ENCODE measurements at regions not wholly inside any gene's neighbourhood (a gene's known extent, or its start where the extent isn't known, plus 50 kb on each side); places are given as distances from the start of the nearest gene placed in this dataset.
A peak's percentile ranks its signal among the peaks of the same experiment; 100 is the strongest.

DNA sequence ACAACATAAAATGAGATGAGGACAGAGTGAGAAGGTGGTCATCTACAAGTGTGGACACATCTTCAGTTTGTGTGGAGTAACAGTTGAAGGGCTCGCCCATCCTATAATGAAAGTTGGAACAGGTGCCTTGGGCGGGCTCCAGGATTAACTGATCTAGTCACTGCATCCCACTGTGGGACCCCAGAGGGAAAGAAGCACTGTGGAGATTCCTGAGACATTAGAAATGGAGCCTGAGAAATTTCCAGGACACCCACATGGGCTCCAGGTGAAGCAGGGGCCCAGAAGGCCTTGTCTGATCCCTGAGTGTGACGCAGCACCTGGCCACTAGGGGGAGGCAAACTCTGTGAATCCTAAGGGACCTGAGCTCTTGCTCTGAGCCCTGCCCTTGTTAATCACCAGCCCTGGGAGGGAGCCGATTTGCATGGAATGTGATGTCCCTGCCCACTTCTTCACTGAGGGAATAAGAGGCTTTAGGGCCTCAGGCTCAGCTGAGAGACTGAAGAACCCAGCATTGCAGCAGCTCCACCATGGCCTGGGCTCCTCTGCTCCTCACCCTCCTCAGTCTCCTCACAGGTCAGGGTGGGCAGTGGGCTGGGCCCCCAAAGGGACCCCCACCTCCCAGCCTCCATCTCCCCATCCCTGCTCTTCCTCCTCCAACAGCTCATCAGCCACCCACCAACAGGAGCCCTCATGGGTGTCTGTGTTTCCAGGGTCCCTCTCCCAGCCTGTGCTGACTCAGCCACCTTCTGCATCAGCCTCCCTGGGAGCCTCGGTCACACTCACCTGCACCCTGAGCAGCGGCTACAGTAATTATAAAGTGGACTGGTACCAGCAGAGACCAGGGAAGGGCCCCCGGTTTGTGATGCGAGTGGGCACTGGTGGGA lies 98.4 kb downstream of the VPREB1 start:
- ChIA-PET CTCF (interaction anchor here (0.6 to 1.1 kb wide), 6 partner anchors 105 to 726 kb away, joined by 3 to 5 read pairs (median 3); no protein-coding TSS in a partner anchor), POLR2A (ENCODE audit: low non-redundant PET) (no interaction called here)
- TF ChIP-seq, protein P1, sequence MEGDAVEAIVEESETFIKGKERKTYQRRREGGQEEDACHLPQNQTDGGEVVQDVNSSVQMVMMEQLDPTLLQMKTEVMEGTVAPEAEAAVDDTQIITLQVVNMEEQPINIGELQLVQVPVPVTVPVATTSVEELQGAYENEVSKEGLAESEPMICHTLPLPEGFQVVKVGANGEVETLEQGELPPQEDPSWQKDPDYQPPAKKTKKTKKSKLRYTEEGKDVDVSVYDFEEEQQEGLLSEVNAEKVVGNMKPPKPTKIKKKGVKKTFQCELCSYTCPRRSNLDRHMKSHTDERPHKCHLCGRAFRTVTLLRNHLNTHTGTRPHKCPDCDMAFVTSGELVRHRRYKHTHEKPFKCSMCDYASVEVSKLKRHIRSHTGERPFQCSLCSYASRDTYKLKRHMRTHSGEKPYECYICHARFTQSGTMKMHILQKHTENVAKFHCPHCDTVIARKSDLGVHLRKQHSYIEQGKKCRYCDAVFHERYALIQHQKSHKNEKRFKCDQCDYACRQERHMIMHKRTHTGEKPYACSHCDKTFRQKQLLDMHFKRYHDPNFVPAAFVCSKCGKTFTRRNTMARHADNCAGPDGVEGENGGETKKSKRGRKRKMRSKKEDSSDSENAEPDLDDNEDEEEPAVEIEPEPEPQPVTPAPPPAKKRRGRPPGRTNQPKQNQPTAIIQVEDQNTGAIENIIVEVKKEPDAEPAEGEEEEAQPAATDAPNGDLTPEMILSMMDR (conservative IDR thresholded peaks at IDR 0.05; ENCODE audit: low read depth) = peak; percentile 93
- H3K27ac ChIP-seq = no peak overlapping the region
- peak; percentile 69 for DNase-seq (ENCODE audit: low spot score)

DNA sequence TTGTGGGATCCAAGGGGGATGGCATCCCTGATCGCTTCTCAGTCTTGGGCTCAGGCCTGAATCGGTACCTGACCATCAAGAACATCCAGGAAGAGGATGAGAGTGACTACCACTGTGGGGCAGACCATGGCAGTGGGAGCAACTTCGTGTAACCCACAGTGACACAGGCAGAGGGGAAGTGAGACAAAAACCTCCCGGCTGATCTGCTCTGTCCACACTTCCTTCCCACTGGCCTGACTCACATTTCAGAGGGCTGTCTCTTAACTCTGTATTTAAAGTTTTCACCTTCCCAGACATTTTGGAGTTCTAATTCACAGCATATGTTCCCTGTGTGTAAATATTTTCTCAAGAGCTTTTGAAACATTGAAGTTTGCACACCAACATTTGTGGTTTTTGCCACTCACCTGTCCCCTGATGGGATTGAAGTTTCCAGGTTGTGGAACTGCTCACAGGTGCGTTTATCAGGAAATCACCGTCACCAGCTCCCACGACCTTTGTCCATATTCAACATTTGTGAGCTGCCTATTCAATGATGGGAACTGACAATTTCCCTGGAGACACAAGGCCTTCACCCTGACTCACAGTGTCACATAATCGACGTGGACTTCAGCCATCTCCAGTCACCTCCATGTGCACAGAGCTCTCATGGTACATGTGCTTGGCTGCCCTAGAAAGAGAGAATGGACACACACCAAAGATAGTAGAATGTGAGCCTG lies 99.2 kb downstream of the VPREB1 start:
- H3K27ac ChIP-seq = no peak overlapping the region
- TF ChIP-seq, protein P1 (conservative IDR thresholded peaks at IDR 0.05; ENCODE audit: low read depth) = no peak
- no peak for DNase-seq (ENCODE audit: low spot score)
- POLR2A ChIA-PET (ENCODE audit: low non-redundant PET) = no interaction called here
- CTCF ChIA-PET = interaction anchor here (0.6 kb wide), 2 partner anchors 87 to 409 kb away, joined by 3 read pairs; no protein-coding TSS in a partner anchor

DNA sequence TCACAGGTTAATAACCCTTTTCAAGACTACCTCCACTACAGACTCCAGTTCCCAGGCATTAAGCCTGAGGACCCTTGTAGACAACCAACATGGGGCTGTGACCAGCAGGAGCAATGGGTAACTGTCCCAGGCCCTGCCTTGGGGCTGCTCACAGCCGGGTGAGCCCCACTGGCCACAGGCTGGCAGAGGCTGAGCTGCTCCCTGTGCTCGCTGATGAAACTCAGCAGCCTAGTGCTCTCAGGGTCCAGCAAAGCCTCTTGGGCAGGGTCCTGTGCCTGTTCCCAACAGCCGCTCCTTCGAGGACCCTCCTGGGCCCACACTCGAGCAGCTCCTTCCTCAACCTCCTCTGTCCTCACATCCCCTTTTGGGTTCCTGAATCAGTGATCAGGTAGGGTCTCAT lies 99.8 kb downstream of the VPREB1 start:
- TF ChIP-seq, protein P1 (conservative IDR thresholded peaks at IDR 0.05; ENCODE audit: low read depth) = no peak
- no peak for DNase-seq (ENCODE audit: low spot score)
- POLR2A ChIA-PET (ENCODE audit: low non-redundant PET) = no interaction called here
- H3K27ac ChIP-seq = no peak overlapping the region
- CTCF ChIA-PET = interaction anchor here (0.6 kb wide), 1 partner anchor 410 kb away, joined by 3 read pairs; no protein-coding TSS in a partner anchor

DNA sequence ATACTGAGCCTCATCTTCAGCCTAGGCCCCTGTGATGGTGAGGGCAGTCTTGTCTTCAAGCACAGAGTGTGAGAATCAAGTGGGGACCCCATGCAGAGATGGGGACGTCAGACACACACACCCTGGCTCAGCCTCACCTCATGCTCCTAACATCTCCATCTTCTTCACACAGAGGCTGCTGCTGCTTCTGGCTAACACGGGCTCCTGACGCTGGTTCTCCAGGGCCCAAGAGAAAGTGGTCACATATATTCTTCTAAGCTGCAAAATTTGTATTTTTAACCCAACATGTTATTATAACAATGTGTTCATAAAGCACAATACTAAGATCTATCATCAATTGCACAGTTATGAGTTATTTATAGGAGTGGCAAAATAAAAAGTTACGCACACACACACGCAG lies 101.2 kb downstream of the VPREB1 start:
- no peak overlapping the region for H3K27ac ChIP-seq
- POLR2A ChIA-PET (ENCODE audit: low non-redundant PET) = no interaction called here
- CTCF ChIA-PET = no interaction called here
- DNase-seq (ENCODE audit: low spot score) = no peak
- TF ChIP-seq, protein P1 (conservative IDR thresholded peaks at IDR 0.05; ENCODE audit: low read depth) = no peak

DNA sequence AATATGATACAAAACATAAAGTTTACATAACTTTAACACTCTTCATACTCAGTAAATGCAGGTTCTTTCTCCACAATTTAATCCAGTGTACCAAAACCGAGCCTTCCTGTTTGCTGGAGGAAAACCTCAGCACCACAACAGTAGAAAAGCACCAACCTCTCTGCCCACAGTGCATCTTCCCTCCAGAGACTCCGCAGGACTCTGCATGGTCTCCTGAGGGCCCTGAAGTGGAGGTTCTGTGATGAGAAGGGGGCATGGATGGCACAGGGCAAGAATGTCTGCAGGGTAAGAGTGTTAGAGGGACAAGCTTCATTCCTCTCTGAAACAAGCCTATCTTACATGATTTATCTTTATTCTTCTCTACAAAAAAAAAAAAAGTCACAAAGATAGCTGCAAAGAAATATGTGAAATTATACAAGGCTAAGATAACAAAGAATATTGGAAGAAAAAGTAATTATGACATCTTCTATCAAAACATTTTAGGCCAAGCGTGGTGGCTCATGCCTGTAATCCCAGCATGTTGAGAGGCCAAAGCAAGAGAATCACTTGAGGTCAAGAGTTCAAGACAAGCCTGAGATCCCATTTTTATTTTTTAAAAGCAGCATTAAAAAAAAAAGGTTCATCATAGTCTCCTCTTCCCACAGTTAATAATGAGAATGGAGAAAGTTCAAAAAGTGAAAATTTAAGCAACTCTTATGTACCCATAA lies 102.0 kb downstream of the VPREB1 start:
- POLR2A ChIA-PET (ENCODE audit: low non-redundant PET) = no interaction called here
- TF ChIP-seq, protein P1 (conservative IDR thresholded peaks at IDR 0.05; ENCODE audit: low read depth) = no peak
- no peak for DNase-seq (ENCODE audit: low spot score)
- H3K27ac ChIP-seq = no peak overlapping the region
- CTCF ChIA-PET = no interaction called here

DNA sequence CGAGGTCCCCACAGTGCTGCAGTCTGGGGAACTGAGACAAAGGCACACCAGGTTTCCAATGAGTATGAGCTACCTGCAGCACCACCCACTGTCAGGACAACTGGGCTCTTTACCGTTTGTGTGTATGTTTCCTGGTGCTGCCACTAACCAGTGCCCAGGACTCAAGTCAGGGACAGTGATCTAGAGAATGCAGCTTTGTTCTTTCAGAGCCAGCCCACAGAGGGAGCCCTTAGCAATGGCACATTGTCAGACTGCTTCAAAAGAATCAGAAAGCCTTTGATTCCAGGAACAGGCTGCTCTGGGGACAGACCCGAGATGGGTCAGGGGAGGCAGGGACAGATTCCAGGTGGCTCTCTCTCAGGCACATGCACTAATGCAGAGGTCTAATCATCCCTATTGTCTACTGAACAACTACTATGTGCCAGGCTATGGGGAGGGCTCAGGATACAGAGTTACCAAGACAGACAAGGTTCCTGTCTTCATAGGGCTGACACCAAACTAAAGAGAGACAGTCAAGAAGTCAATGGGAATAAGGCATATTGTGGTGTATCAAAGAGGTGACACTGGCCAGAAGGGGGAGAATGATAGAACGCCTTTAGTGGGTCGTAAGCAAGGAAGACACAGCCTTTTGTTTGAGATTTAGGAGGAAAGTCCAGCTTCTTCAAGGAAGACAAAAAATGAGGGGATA lies 103.7 kb downstream of the VPREB1 start:
- TF ChIP-seq, protein P1 (conservative IDR thresholded peaks at IDR 0.05; ENCODE audit: low read depth) = no peak
- CTCF ChIA-PET = no interaction called here
- DNase-seq (ENCODE audit: low spot score) = no peak
- POLR2A ChIA-PET (ENCODE audit: low non-redundant PET) = no interaction called here
- no peak overlapping the region for H3K27ac ChIP-seq

Data from RWPE1 (cell line).